Smooth muscle cell (in vitro differentiated cells): ENCODE measurements at regions not wholly inside any gene's neighbourhood (a gene's known extent, or its start where the extent isn't known, plus 50 kb on each side); places are given as distances from the start of the nearest gene placed in this dataset.
A peak's percentile ranks its signal among the peaks of the same experiment; 100 is the strongest.

Experiments
- DNase-seq: peaks from one replicate; lab custom pipeline; 2025; ENCODE audit not compliant: unreplicated experiment; lab: John Stamatoyannopoulos, UW
- H2AFZ ChIP-seq: fragments of 200-600 bp; sonication (generic); 2 replicates; pipeline ENCODE4 v1.6.0; 2016; ENCODE audit warnings: antibody characterized with exemption, low read depth, mild to moderate bottlenecking
- H3F3A ChIP-seq: fragments of 200-600 bp; sonication (generic); 2 replicates; pipeline ENCODE4 v1.6.0; 2017; ENCODE audit warnings: antibody characterized with exemption, low read depth
- H3K27ac ChIP-seq: fragments of 200-600 bp; sonication (generic); 2 replicates; pipeline ENCODE4 v1.5.1; 2016; ENCODE audit warnings: low read depth, mild to moderate bottlenecking
- H3K27me3 ChIP-seq: fragments of 200-600 bp; sonication (generic); 2 replicates; pipeline ENCODE4 v1.6.1; 2016; ENCODE audit warnings: low read depth, mild to moderate bottlenecking
- H3K36me3 ChIP-seq: fragments of 200-600 bp; sonication (generic); 2 replicates; pipeline ENCODE4 v1.5.1; 2016; ENCODE audit warnings: low read depth
- H3K4me1 ChIP-seq: fragments of 200-600 bp; sonication (generic); 2 replicates; pipeline ENCODE4 v1.5.1; 2016; ENCODE audit warnings: low read depth
- H3K4me2 ChIP-seq: fragments of 200-600 bp; sonication (generic); 2 replicates; pipeline ENCODE4 v1.6.0; 2016; ENCODE audit warnings: mild to moderate bottlenecking
- H3K4me3 ChIP-seq: fragments of 200-600 bp; sonication (generic); 2 replicates; pipeline ENCODE4 v1.5.1; 2016; ENCODE audit warnings: mild to moderate bottlenecking
- H3K79me2 ChIP-seq: fragments of 200-600 bp; sonication (generic); 2 replicates; pipeline ENCODE4 v1.6.0; 2016; ENCODE audit warnings: low read depth, mild to moderate bottlenecking
- H3K9ac ChIP-seq: fragments of 200-600 bp; sonication (generic); 2 replicates; pipeline ENCODE4 v1.6.0; 2016; ENCODE audit warnings: low read depth
- H3K9me3 ChIP-seq: fragments of 200-600 bp; sonication (generic); replicated peaks from 2 replicates; pipeline ENCODE4 v1.5.1; 2016; ENCODE audit warnings: low read depth
- H4K20me1 ChIP-seq: fragments of 200-600 bp; sonication (generic); 2 replicates; pipeline ENCODE4 v1.6.0; 2016; ENCODE audit warnings: low read depth
- CTCF ChIP-seq: fragments of 200-600 bp; sonication (generic); IDR thresholded peaks from 2 replicates; pipeline ENCODE4 v1.5.1; 2017; ENCODE audit warnings: borderline replicate concordance, mild to moderate bottlenecking, antibody characterized with exemption; ENCODE audit not compliant: insufficient read depth, poor library complexity, severe bottlenecking
- WGBS: methylation state at CpG from one replicate; pipeline ENCODE4 v1.1.7; 2016; ENCODE audit warnings: low lambda C conversion rate; 5-methylcytosine and 5-hydroxymethylcytosine counted together

- H3K4me1 ChIP-seq: no peaks in the 10 kb centered on the region
- H3F3A ChIP-seq: no peaks in the 10 kb centered on the region
- no peak overlapping the region for H3K4me3 ChIP-seq
- no peak overlapping the region for H2AFZ ChIP-seq
- no peaks in the 10 kb centered on the region for H4K20me1 ChIP-seq
- H3K79me2 ChIP-seq: no peaks in the 10 kb centered on the region
- peaks cover 5% of the 10 kb centered on the region for H3K27me3 ChIP-seq
- TF ChIP-seq CTCF: no peak
- no peak for DNase-seq
- no peaks in the 10 kb centered on the region for H3K9me3 ChIP-seq
- no peak overlapping the region for H3K4me2 ChIP-seq
- no peak overlapping the region for H3K27ac ChIP-seq
- H3K9ac ChIP-seq: no peak overlapping the region
- H3K36me3 ChIP-seq: no peaks in the 10 kb centered on the region
- WGBS: 79% methylated on average over 3 of the region's 3 CpGs
These were observed 462.9 kb downstream of the COL12A1 start for GRCh38 chr6:74742793-74743508.

- no peak overlapping the region for H3K4me3 ChIP-seq
- H3F3A ChIP-seq: no peaks in the 10 kb centered on the region
- H3K36me3 ChIP-seq: no peaks in the 10 kb centered on the region
- H3K4me1 ChIP-seq: no peaks in the 10 kb centered on the region
- H3K9ac ChIP-seq: no peak overlapping the region
- no peaks in the 10 kb centered on the region for H4K20me1 ChIP-seq
- no peak overlapping the region for H3K27ac ChIP-seq
- 54% methylated on average over 1 of the region's 1 CpG for WGBS
- DNase-seq: no peak
- H2AFZ ChIP-seq: no peak overlapping the region
- H3K9me3 ChIP-seq: no peaks in the 10 kb centered on the region
- no peak overlapping the region for H3K4me2 ChIP-seq
- no peaks in the 10 kb centered on the region for H3K79me2 ChIP-seq
- H3K27me3 ChIP-seq: peaks cover 5% of the 10 kb centered on the region
- TF ChIP-seq CTCF: no peak
These were observed 464.2 kb downstream of the COL12A1 start for GRCh38 chr6:74741646-74742045.

- Histone ChIP-seq H4K20me1 (no peaks in the 10 kb centered on the region), H3K27ac (no peak overlapping the region), H3K9ac (no peak overlapping the region), H3K4me3 (no peak overlapping the region), H3K4me2 (no peak overlapping the region), H3K4me1 (no peaks in the 10 kb centered on the region), H3K9me3 (no peaks in the 10 kb centered on the region), H2AFZ (no peak overlapping the region), H3K79me2 (no peaks in the 10 kb centered on the region), H3K27me3 (no peaks in the 10 kb centered on the region), H3F3A (no peaks in the 10 kb centered on the region), H3K36me3 (no peaks in the 10 kb centered on the region)
- WGBS: 35% methylated on average over 2 of the region's 2 CpGs
- DNase-seq: no peak
- no peak for TF ChIP-seq CTCF
These were observed 470.5 kb downstream of the COL12A1 start for GRCh38 chr6:74735304-74735703.

- no peaks in the 10 kb centered on the region for H3K36me3 ChIP-seq
- no peak for DNase-seq
- WGBS: 88% methylated on average over 3 of the region's 3 CpGs
- no peaks in the 10 kb centered on the region for H4K20me1 ChIP-seq
- no peak overlapping the region for H3K9ac ChIP-seq
- H3K79me2 ChIP-seq: no peaks in the 10 kb centered on the region
- no peak for TF ChIP-seq CTCF
- H3K4me1 ChIP-seq: no peaks in the 10 kb centered on the region
- no peaks in the 10 kb centered on the region for H3K27me3 ChIP-seq
- H3K4me2 ChIP-seq: no peak overlapping the region
- H3K27ac ChIP-seq: peak overlapping the region; percentile 50
- H3K9me3 ChIP-seq: no peaks in the 10 kb centered on the region
- no peak overlapping the region for H2AFZ ChIP-seq
- no peak overlapping the region for H3K4me3 ChIP-seq
- H3F3A ChIP-seq: no peaks in the 10 kb centered on the region
These were observed 471.0 kb downstream of the COL12A1 start for GRCh38 chr6:74734901-74735300.
